ENCODE measurements at regions not wholly inside any gene's neighbourhood (a gene's known extent, or its start where the extent isn't known, plus 50 kb on each side); places are given as distances from the start of the nearest gene placed in this dataset.
"Not testable (repeated sequence)": the region's sequence is repeated elsewhere in the genome, so short reads cannot be mapped to it uniquely, and the experiment has no call there.

- not testable (repeated sequence) for TF ChIP-seq CTCF (conservative IDR thresholded peaks at IDR 0.05; ENCODE audit: low read depth, low read length); EZH2 (IDR thresholded peaks at IDR 0.05; ENCODE audit: low read length, unreplicated experiment)
Measured at GRCh38 chr2:94628953-94629352, 242.3 kb upstream of the TEKT4 start.
